ENCODE measurements at regions not wholly inside any gene's neighbourhood (a gene's known extent, or its start where the extent isn't known, plus 50 kb on each side); places are given as distances from the start of the nearest gene placed in this dataset.

DNA sequence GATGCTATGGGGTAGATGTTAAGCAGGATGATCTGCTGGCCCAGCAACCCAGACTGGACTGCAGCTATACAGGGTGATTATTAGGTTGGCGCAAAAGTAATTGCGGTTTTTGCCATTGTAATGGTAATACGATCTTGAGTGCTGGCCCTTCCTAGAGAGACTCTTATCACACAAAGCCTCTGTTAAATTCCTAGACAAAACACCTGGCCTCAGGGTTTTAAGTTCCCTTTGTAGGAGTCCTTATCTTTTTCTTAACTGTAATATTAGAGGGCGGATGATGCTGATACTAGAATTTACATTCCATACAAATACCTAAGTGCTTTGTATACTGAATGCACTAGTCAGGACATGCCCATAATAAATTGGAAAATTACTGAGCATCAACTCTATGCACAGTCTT lies 222.2 kb downstream of the NDUFS4 start:
- H3K9ac ChIP-seq (ENCODE audit: low read depth, low read length, poor library complexity), result no peak overlapping the region
- no CpG with 5 or more reads among the region's 4 CpGs for WGBS, 2 donors (ENCODE audit: extremely low coverage in 2 of 2, insufficient read length in 2 of 2, insufficient replicate concordance in 1 of 2)

GRCh38 chr5:53783624-53784228 lies 223.3 kb downstream of the NDUFS4 start:
- Histone ChIP-seq H3K18ac (ENCODE audit: low read length) (no peak overlapping the region), H3K9me3 (replicated peaks in 1 of 2; ENCODE audit: control insufficient read depth in 2 of 2, insufficient read depth in 1 of 2, low read depth in 1 of 2, low read length in 2 of 2) (no peaks in the 10 kb centered on the region), H3K79me1 (ENCODE audit: low read depth, low read length) (no peaks in the 10 kb centered on the region), H4K91ac (ENCODE audit: low read depth, low read length, poor library complexity) (no peak overlapping the region), H2BK5ac (ENCODE audit: low read length) (no peak overlapping the region), H3K4me1 (ENCODE audit: control insufficient read depth in 2 of 2, insufficient read depth in 1 of 2, low read depth in 1 of 2, low read length in 2 of 2) (peaks cover 13% of the 10 kb centered on the region in 2 donors), H2AFZ (ENCODE audit: low read length) (peak overlapping the region; percentile 64), H3K4me2 (ENCODE audit: insufficient read depth, low read length, poor library complexity, severe bottlenecking) (no peak overlapping the region), H2AK5ac (ENCODE audit: low read depth, low read length) (no peak overlapping the region), H3K14ac (ENCODE audit: low read length) (no peak overlapping the region), H2BK120ac (ENCODE audit: low read depth, low read length) (no peak overlapping the region), H3K9ac (ENCODE audit: low read depth, low read length, poor library complexity) (no peak overlapping the region), H3K27me3 (ENCODE audit: control insufficient read depth in 3 of 3, insufficient read depth in 3 of 3, low read depth in 1 of 3, low read length in 3 of 3) (no peaks in the 10 kb centered on the region), H2BK12ac (ENCODE audit: low read length) (no peak overlapping the region), H2BK15ac (ENCODE audit: low read length) (no peak overlapping the region), H3K4me3 (ENCODE audit: low read length in 2 of 2) (no peak overlapping the region), H4K8ac (ENCODE audit: low read depth, low read length) (no peak overlapping the region), H3K36me3 (replicated peaks in 1 of 2; ENCODE audit: control insufficient read depth in 2 of 2, insufficient read depth in 2 of 2, low read length in 2 of 2) (no peaks in the 10 kb centered on the region), H3K4ac (ENCODE audit: low read length) (no peak overlapping the region), H3K23ac (ENCODE audit: low read depth, low read length, poor library complexity) (no peak overlapping the region), H3K27ac (replicated peaks; ENCODE audit: low read length) (no peak overlapping the region)
- no CpG with 5 or more reads among the region's 11 CpGs for whole genome bisulfite sequencing, 2 donors (ENCODE audit: extremely low coverage in 2 of 2, insufficient read length in 2 of 2, insufficient replicate concordance in 1 of 2)
- no peak for DNase-seq (ENCODE audit: low spot score)

More for the DNA sequence above, 222.2 kb downstream of the NDUFS4 start:
- Histone ChIP-seq H3K79me1 (ENCODE audit: low read depth, low read length) (no peaks in the 10 kb centered on the region), H2BK12ac (ENCODE audit: low read length) (no peak overlapping the region), H3K27me3 (ENCODE audit: control insufficient read depth in 3 of 3, insufficient read depth in 3 of 3, low read depth in 1 of 3, low read length in 3 of 3) (no peaks in the 10 kb centered on the region), H3K14ac (ENCODE audit: low read length) (no peak overlapping the region), H3K4me3 (ENCODE audit: low read length in 2 of 2) (no peak overlapping the region), H2AK5ac (ENCODE audit: low read depth, low read length) (no peak overlapping the region), H4K91ac (ENCODE audit: low read depth, low read length, poor library complexity) (no peak overlapping the region), H3K9me3 (replicated peaks in 1 of 2; ENCODE audit: control insufficient read depth in 2 of 2, insufficient read depth in 1 of 2, low read depth in 1 of 2, low read length in 2 of 2) (no peaks in the 10 kb centered on the region), H2BK120ac (ENCODE audit: low read depth, low read length) (no peak overlapping the region), H2AFZ (ENCODE audit: low read length) (no peak overlapping the region), H3K4me2 (ENCODE audit: insufficient read depth, low read length, poor library complexity, severe bottlenecking) (no peak overlapping the region), H4K8ac (ENCODE audit: low read depth, low read length) (no peak overlapping the region), H3K18ac (ENCODE audit: low read length) (no peak overlapping the region), H2BK5ac (ENCODE audit: low read length) (no peak overlapping the region), H3K36me3 (replicated peaks in 1 of 2; ENCODE audit: control insufficient read depth in 2 of 2, insufficient read depth in 2 of 2, low read length in 2 of 2) (no peaks in the 10 kb centered on the region), H3K27ac (replicated peaks; ENCODE audit: low read length) (no peak overlapping the region), H3K23ac (ENCODE audit: low read depth, low read length, poor library complexity) (no peak overlapping the region), H3K4ac (ENCODE audit: low read length) (no peak overlapping the region), H3K4me1 (ENCODE audit: control insufficient read depth in 2 of 2, insufficient read depth in 1 of 2, low read depth in 1 of 2, low read length in 2 of 2) (peaks cover 13% of the 10 kb centered on the region in 2 donors), H2BK15ac (ENCODE audit: low read length) (no peak overlapping the region)
- DNase-seq (ENCODE audit: low spot score), result no peak

- Histone ChIP-seq H3K23ac (ENCODE audit: low read depth, low read length, poor library complexity) (no peak overlapping the region), H3K27ac (replicated peaks; ENCODE audit: low read length) (no peak overlapping the region), H3K14ac (ENCODE audit: low read length) (no peak overlapping the region), H2BK5ac (ENCODE audit: low read length) (no peak overlapping the region), H4K91ac (ENCODE audit: low read depth, low read length, poor library complexity) (no peak overlapping the region), H3K79me1 (ENCODE audit: low read depth, low read length) (no peaks in the 10 kb centered on the region), H3K4me3 (ENCODE audit: low read length in 2 of 2) (no peak overlapping the region), H4K8ac (ENCODE audit: low read depth, low read length) (no peak overlapping the region), H3K18ac (ENCODE audit: low read length) (no peak overlapping the region), H2AK5ac (ENCODE audit: low read depth, low read length) (no peak overlapping the region), H2BK120ac (ENCODE audit: low read depth, low read length) (no peak overlapping the region), H3K4me2 (ENCODE audit: insufficient read depth, low read length, poor library complexity, severe bottlenecking) (no peak overlapping the region), H3K9me3 (replicated peaks in 1 of 2; ENCODE audit: control insufficient read depth in 2 of 2, insufficient read depth in 1 of 2, low read depth in 1 of 2, low read length in 2 of 2) (no peaks in the 10 kb centered on the region), H3K36me3 (replicated peaks in 1 of 2; ENCODE audit: control insufficient read depth in 2 of 2, insufficient read depth in 2 of 2, low read length in 2 of 2) (no peaks in the 10 kb centered on the region), H2AFZ (ENCODE audit: low read length) (peak overlapping the region; percentile 64), H3K27me3 (ENCODE audit: control insufficient read depth in 3 of 3, insufficient read depth in 3 of 3, low read depth in 1 of 3, low read length in 3 of 3) (no peaks in the 10 kb centered on the region), H3K9ac (ENCODE audit: low read depth, low read length, poor library complexity) (no peak overlapping the region), H2BK12ac (ENCODE audit: low read length) (no peak overlapping the region), H3K4me1 (ENCODE audit: control insufficient read depth in 2 of 2, insufficient read depth in 1 of 2, low read depth in 1 of 2, low read length in 2 of 2) (peaks cover 5 to 8% of the 10 kb centered on the region in 2 donors), H2BK15ac (ENCODE audit: low read length) (no peak overlapping the region), H3K4ac (ENCODE audit: low read length) (no peak overlapping the region)
- WGBS, 2 donors (ENCODE audit: extremely low coverage in 2 of 2, insufficient read length in 2 of 2, insufficient replicate concordance in 1 of 2), result no CpG with 5 or more reads among the region's 6 CpGs
- DNase-seq (ENCODE audit: low spot score), result no peak
Observed at GRCh38 chr5:53784596-53784995, 224.2 kb downstream of the NDUFS4 start.

DNA sequence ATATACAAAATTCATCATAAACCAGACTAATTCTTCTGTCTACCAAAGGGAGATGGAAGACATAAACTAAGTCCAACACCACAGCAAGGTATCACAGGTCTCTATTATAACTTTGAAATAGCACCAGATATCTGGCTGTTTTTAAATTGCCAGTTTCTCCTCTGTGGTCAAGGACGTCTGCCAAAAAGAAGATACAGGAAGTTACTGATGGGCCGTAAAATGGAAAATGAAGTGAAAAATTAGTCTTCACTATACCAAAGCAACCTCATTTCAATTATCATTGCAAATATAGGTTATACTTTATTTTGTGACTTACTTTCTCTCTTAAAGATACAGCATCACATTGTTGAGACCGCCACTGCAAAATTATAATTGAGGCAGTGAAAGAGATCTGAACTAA lies 225.5 kb downstream of the NDUFS4 start:
- Histone ChIP-seq H3K4me2 (ENCODE audit: insufficient read depth, low read length, poor library complexity, severe bottlenecking) (no peak overlapping the region), H2BK5ac (ENCODE audit: low read length) (no peak overlapping the region), H2AFZ (ENCODE audit: low read length) (no peak overlapping the region), H3K18ac (ENCODE audit: low read length) (no peak overlapping the region), H3K27ac (replicated peaks; ENCODE audit: low read length) (no peak overlapping the region), H3K79me1 (ENCODE audit: low read depth, low read length) (no peaks in the 10 kb centered on the region), H3K9ac (ENCODE audit: low read depth, low read length, poor library complexity) (no peak overlapping the region), H3K9me3 (replicated peaks in 1 of 2; ENCODE audit: control insufficient read depth in 2 of 2, insufficient read depth in 1 of 2, low read depth in 1 of 2, low read length in 2 of 2) (no peaks in the 10 kb centered on the region), H3K4me3 (ENCODE audit: low read length in 2 of 2) (no peak overlapping the region), H3K23ac (ENCODE audit: low read depth, low read length, poor library complexity) (no peak overlapping the region), H3K4me1 (ENCODE audit: control insufficient read depth in 2 of 2, insufficient read depth in 1 of 2, low read depth in 1 of 2, low read length in 2 of 2) (peaks cover 2 to 4% of the 10 kb centered on the region in 2 donors), H3K27me3 (ENCODE audit: control insufficient read depth in 3 of 3, insufficient read depth in 3 of 3, low read depth in 1 of 3, low read length in 3 of 3) (no peaks in the 10 kb centered on the region), H2BK120ac (ENCODE audit: low read depth, low read length) (no peak overlapping the region), H2BK15ac (ENCODE audit: low read length) (no peak overlapping the region), H2BK12ac (ENCODE audit: low read length) (no peak overlapping the region), H2AK5ac (ENCODE audit: low read depth, low read length) (no peak overlapping the region), H3K4ac (ENCODE audit: low read length) (no peak overlapping the region), H3K36me3 (replicated peaks in 1 of 2; ENCODE audit: control insufficient read depth in 2 of 2, insufficient read depth in 2 of 2, low read length in 2 of 2) (no peaks in the 10 kb centered on the region), H3K14ac (ENCODE audit: low read length) (no peak overlapping the region), H4K8ac (ENCODE audit: low read depth, low read length) (no peak overlapping the region), H4K91ac (ENCODE audit: low read depth, low read length, poor library complexity) (no peak overlapping the region)
- WGBS, 2 donors (ENCODE audit: extremely low coverage in 2 of 2, insufficient read length in 2 of 2, insufficient replicate concordance in 1 of 2), result no CpG with 5 or more reads among the region's 3 CpGs
- no peak for DNase-seq (ENCODE audit: low spot score)

All from neuronal stem cell (in vitro differentiated cells).